CD4-positive, CD25-positive, alpha-beta regulatory T cell (primary cell): ENCODE measurements at regions not wholly inside any gene's neighbourhood (a gene's known extent, or its start where the extent isn't known, plus 50 kb on each side); places are given as distances from the start of the nearest gene placed in this dataset.
"Not testable (repeated sequence)": the region's sequence is repeated elsewhere in the genome, so short reads cannot be mapped to it uniquely, and the experiment has no call there.

Experiments used
- ATAC-seq, 2 donors: fragments of 150-1000 bp; cut with Tn5 transposase; one replicate each; pipeline ENCODE4 v1.10.0; 2021; ENCODE audit warnings: low read depth in 2 of 2, moderate number of reproducible peaks in 2 of 2, moderate library complexity in 1 of 2
- DNase-seq, 3 donors: peaks; one replicate each; pipeline versions ENCODE4 v3.0.0 to v3.0.0-alpha.2; 2012 to 2022; ENCODE audit warnings: mixed read lengths in 1 of 3
- H3K27ac ChIP-seq: one replicate; pipeline ENCODE4 v1.7.0; 2013; ENCODE audit warnings: mild to moderate bottlenecking, low read length; ENCODE audit not compliant: insufficient read depth, poor library complexity, severe bottlenecking
- H3K27me3 ChIP-seq: one replicate; pipeline ENCODE4 v1.7.0; 2013; ENCODE audit warnings: low read length; ENCODE audit not compliant: control insufficient read depth, insufficient read depth
- H3K36me3 ChIP-seq: one replicate; pipeline ENCODE4 v1.7.0; 2013; ENCODE audit warnings: mild to moderate bottlenecking, low read length, moderate library complexity; ENCODE audit not compliant: control insufficient read depth, insufficient read depth
- H3K4me1 ChIP-seq: 2 replicates; pipeline ENCODE4 v1.7.0; 2013; ENCODE audit warnings: mild to moderate bottlenecking, low read length; ENCODE audit not compliant: insufficient read depth, control insufficient read depth, poor library complexity, severe bottlenecking
- H3K4me3 ChIP-seq: one replicate; pipeline ENCODE4 v1.7.0; 2013; ENCODE audit warnings: low read depth, mild to moderate bottlenecking, low read length, moderate library complexity
- H3K9me3 ChIP-seq, 2 experiments: 1 replicate in 1 of 2; 2 replicates in 1 of 2; pipeline ENCODE4 v1.7.0; 2013; ENCODE audit warnings: low read length in 2 of 2, mild to moderate bottlenecking in 1 of 2, moderate library complexity in 1 of 2; ENCODE audit not compliant: control insufficient read depth in 2 of 2
- H3K27ac Mint-ChIP-seq, 3 donors: one replicate each; pipeline ENCODE4 v1.8.0; 2020 to 2022; ENCODE audit warnings: mild to moderate bottlenecking in 3 of 3, mixed read lengths in 3 of 3, moderate library complexity in 2 of 3
- H3K27me3 Mint-ChIP-seq: one replicate; pipeline ENCODE4 v1.8.0; 2022; ENCODE audit warnings: mild to moderate bottlenecking, mixed read lengths
- H3K36me3 Mint-ChIP-seq: one replicate; pipeline ENCODE4 v1.8.0; 2020; ENCODE audit warnings: mixed read lengths
- H3K4me1 Mint-ChIP-seq, 4 donors: one replicate each; pipeline ENCODE4 v1.8.0; 2020 to 2022; ENCODE audit warnings: mixed read lengths in 4 of 4, mild to moderate bottlenecking in 1 of 4
- H3K4me3 Mint-ChIP-seq, 4 donors: one replicate each; pipeline ENCODE4 v1.8.0; 2020 to 2022; ENCODE audit warnings: mild to moderate bottlenecking in 4 of 4, mixed read lengths in 4 of 4, moderate library complexity in 3 of 4
- H3K9me3 Mint-ChIP-seq, 7 donors: one replicate each; pipeline ENCODE4 v1.8.0; 2020 to 2022; ENCODE audit warnings: mixed read lengths in 7 of 7, mild to moderate bottlenecking in 3 of 7, moderate library complexity in 2 of 7

DNA sequence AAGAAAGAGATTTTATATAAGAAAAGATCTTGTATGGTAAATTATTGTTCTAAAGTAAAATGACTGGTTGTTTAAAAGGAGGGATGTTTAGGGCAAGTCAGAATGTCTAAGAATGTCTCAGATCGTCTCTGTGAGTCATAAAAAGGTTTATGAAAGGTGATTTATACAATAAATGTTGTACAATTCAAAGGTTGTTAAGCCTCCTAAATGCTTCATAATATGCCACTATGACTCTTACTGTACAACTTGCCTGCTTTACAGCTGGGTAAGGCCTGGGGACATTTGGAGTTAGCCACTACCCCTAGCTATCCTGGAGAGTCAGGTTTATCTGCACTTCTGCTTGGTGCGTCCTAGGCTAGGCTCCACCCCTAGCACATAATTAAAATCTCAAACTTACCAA is 927.4 kb downstream of the FSCB start:
- no peaks in the 10 kb centered on the region for H3K36me3 ChIP-seq
- H3K4me3 Mint-ChIP-seq: no peak overlapping the region
- no peak overlapping the region for H3K4me3 ChIP-seq
- no peak overlapping the region for H3K27ac Mint-ChIP-seq
- H3K4me1 ChIP-seq: no peaks in the 10 kb centered on the region
- H3K9me3 Mint-ChIP-seq: peaks cover 3 to 19% (median 9%) of the 10 kb centered on the region in 7 donors
- no peak for ATAC-seq
- no peaks in the 10 kb centered on the region for H3K27me3 Mint-ChIP-seq
- no peak overlapping the region for H3K27ac ChIP-seq
- no peak for DNase-seq
- H3K27me3 ChIP-seq: no peaks in the 10 kb centered on the region
- H3K36me3 Mint-ChIP-seq: no peaks in the 10 kb centered on the region
- H3K9me3 ChIP-seq: peaks cover 7 to 8% of the 10 kb centered on the region in 2 experiments
- H3K4me1 Mint-ChIP-seq: no peaks in the 10 kb centered on the region

DNA sequence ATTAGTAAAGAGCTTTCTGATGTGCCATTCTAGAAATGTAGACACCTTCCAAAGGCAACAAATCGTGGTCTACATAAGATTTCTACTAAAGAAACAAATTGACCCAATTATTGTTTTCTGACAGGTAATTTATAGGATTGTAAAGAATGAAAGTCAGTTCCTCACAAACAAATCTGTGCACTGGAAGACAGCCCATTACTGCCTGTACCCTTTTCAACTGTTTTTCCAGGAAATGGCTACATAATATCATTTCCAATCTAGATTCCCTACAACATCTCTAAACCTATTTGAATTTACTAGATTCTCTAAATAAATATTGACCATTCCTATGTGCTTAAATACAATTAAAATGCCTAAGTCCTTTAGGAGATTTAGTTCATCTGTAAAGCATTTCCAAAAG is 939.1 kb downstream of the FSCB start:
- Histone ChIP-seq H3K9me3 (peaks cover 0 to 4% of the 10 kb centered on the region in 2 experiments), H3K27me3 (no peaks in the 10 kb centered on the region), H3K4me1 (no peaks in the 10 kb centered on the region), H3K27ac (no peak overlapping the region), H3K36me3 (no peaks in the 10 kb centered on the region), H3K4me3 (no peak overlapping the region)
- Mint-ChIP-seq H3K9me3 (peaks cover 0 to 8% (median 5%) of the 10 kb centered on the region in 7 donors), H3K27ac (no peak overlapping the region), H3K36me3 (no peaks in the 10 kb centered on the region), H3K4me1 (no peaks in the 10 kb centered on the region), H3K4me3 (no peak overlapping the region), H3K27me3 (no peaks in the 10 kb centered on the region)
- no peak for ATAC-seq
- no peak for DNase-seq

DNA sequence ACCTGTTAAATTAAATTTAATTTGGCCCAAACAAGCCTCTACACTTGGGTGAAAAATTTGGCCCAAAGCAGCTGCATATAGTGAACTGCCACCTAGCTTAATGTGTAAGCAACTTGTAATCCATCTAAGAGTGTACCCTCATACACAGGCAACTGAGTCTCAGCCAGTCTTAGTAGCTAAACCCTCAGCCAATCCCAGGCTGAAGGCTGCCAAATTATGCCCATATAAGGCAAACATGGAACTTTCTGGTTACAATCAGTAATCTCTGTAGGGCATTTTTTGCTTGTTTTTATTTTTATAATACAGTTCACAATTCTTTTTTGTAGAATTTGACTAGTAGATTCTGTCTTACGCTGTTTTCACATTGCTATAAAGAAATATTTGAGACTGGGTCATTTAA is 958.7 kb downstream of the FSCB start:
- H3K9me3 Mint-ChIP-seq: peaks cover 0 to 4% (median 0%) of the 10 kb centered on the region in 7 donors
- H3K36me3 ChIP-seq: no peaks in the 10 kb centered on the region
- H3K4me1 Mint-ChIP-seq: no peaks in the 10 kb centered on the region
- DNase-seq (no peak), ATAC-seq (no peak)
- H3K4me1 ChIP-seq: no peaks in the 10 kb centered on the region
- H3K4me3 Mint-ChIP-seq: no peak overlapping the region
- no peaks in the 10 kb centered on the region for H3K9me3 ChIP-seq
- H3K4me3 ChIP-seq: no peak overlapping the region
- H3K27me3 ChIP-seq: no peaks in the 10 kb centered on the region
- H3K27ac ChIP-seq: no peak overlapping the region
- H3K36me3 Mint-ChIP-seq: no peaks in the 10 kb centered on the region
- no peaks in the 10 kb centered on the region for H3K27me3 Mint-ChIP-seq
- H3K27ac Mint-ChIP-seq: no peak overlapping the region

DNA sequence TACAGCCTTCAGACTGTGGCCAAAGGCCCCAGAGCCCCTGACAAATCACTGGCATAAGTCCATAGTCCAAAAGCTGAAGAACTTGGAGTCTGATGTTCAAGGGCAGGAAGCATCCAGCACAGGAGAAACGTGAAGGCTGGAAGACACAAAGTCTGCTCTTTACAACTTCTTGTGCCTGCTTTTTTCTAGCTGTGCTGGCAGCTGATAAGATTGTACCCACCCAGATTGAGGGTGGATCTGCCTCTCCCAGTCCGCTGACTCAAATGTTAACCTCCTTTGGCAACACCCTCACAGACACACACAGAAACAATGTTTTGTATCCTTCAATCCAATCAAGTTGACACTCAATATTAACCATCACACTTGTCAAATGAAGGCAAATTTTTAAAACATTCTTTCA is 959.5 kb downstream of the FSCB start:
- H3K4me1 Mint-ChIP-seq, H3K9me3 Mint-ChIP-seq, H3K27me3 Mint-ChIP-seq, H3K27me3 ChIP-seq, H3K4me1 ChIP-seq, H3K36me3 Mint-ChIP-seq, H3K9me3 ChIP-seq, H3K4me3 ChIP-seq, H3K36me3 ChIP-seq, H3K27ac ChIP-seq, ATAC-seq, DNase-seq, H3K27ac Mint-ChIP-seq, H3K4me3 Mint-ChIP-seq: not testable (repeated sequence)

DNA sequence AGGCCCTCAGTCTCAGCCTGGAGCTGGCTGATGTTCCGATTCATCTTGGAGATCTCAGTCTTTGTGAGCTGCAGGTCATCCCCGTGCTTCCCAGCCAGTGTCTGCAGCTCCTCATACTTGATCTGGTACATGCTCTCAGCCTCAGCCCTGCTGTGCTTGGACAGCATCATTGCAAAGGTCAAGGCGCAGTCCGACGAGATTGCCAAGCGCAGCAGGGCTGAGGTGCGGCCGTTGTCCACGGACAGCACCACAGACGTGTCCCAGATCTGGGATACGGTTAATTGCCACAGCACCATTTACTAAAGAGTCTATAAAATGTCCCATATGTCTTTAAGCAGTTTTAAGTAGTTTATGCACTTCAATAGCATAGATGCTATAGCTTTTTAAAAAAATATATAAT is 965.7 kb downstream of the FSCB start:
- no peaks in the 10 kb centered on the region for H3K27me3 Mint-ChIP-seq
- no peak overlapping the region for H3K4me3 Mint-ChIP-seq
- H3K4me3 ChIP-seq: no peak overlapping the region
- H3K4me1 ChIP-seq: no peaks in the 10 kb centered on the region
- DNase-seq: no peak
- no peaks in the 10 kb centered on the region for H3K27me3 ChIP-seq
- H3K4me1 Mint-ChIP-seq: no peaks in the 10 kb centered on the region
- H3K36me3 Mint-ChIP-seq: no peaks in the 10 kb centered on the region
- peaks cover 0 to 17% (median 9%) of the 10 kb centered on the region in 7 donors for H3K9me3 Mint-ChIP-seq
- H3K36me3 ChIP-seq: no peaks in the 10 kb centered on the region
- H3K9me3 ChIP-seq: peaks cover 0 to 11% of the 10 kb centered on the region in 2 experiments
- H3K27ac Mint-ChIP-seq: no peak overlapping the region
- no peak overlapping the region for H3K27ac ChIP-seq
- no peak for ATAC-seq

DNA sequence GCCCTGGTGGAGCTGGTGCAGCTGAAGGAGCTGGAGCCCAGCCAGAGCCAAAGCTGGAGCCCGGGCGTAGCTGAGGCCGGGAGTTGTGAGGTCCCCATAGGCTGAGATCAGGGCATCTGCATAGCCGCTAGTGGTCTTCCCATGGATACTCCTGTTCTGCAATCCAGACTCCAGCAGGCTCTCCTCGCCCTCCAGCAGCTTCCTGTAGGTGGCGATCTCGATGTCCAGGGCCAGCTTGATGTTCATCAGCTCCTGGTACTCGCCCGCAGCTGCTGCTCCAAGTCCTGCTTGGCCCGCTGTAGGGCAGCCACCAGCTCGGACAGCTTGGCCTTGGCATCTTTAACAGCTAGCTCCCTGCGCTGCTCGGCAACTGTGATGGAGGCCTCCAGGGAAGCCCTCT is 966.1 kb downstream of the FSCB start:
- Histone ChIP-seq H3K36me3 (no peaks in the 10 kb centered on the region), H3K27ac (no peak overlapping the region), H3K4me3 (no peak overlapping the region), H3K4me1 (no peaks in the 10 kb centered on the region), H3K9me3 (peaks cover 0 to 11% of the 10 kb centered on the region in 2 experiments), H3K27me3 (no peaks in the 10 kb centered on the region)
- peaks cover 0 to 17% (median 10%) of the 10 kb centered on the region in 7 donors for H3K9me3 Mint-ChIP-seq
- DNase-seq (no peak), ATAC-seq (no peak)
- H3K27ac Mint-ChIP-seq: no peak overlapping the region
- no peaks in the 10 kb centered on the region for H3K4me1 Mint-ChIP-seq
- no peaks in the 10 kb centered on the region for H3K36me3 Mint-ChIP-seq
- H3K27me3 Mint-ChIP-seq: no peaks in the 10 kb centered on the region
- H3K4me3 Mint-ChIP-seq: no peak overlapping the region

DNA sequence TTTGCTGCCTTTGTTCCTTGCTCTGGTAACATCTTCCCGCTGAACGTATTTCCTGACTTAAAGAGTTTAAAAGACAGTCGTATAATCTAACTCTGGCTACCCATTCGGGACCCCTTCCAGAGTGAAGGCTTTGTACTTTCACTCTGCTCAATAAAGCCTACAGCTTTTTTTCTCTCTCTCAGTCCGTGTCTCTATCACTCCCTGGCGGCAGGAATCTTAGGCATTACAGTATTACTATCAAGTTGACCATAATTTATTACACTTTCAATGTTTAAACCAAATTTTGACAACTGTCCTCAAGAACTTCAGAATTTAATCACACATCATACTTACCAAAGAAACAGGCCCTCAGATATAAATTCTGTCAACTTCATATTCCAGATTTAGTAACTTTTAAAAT is 967.9 kb downstream of the FSCB start:
- H3K27ac Mint-ChIP-seq: no peak overlapping the region
- no peaks in the 10 kb centered on the region for H3K36me3 Mint-ChIP-seq
- Histone ChIP-seq H3K9me3 (peaks cover 0 to 21% of the 10 kb centered on the region in 2 experiments), H3K36me3 (no peaks in the 10 kb centered on the region), H3K27ac (no peak overlapping the region), H3K4me1 (no peaks in the 10 kb centered on the region), H3K27me3 (no peaks in the 10 kb centered on the region), H3K4me3 (no peak overlapping the region)
- H3K4me3 Mint-ChIP-seq: no peak overlapping the region
- ATAC-seq (no peak), DNase-seq (no peak)
- H3K9me3 Mint-ChIP-seq: peaks cover 5 to 25% (median 10%) of the 10 kb centered on the region in 7 donors
- H3K27me3 Mint-ChIP-seq: no peaks in the 10 kb centered on the region
- no peaks in the 10 kb centered on the region for H3K4me1 Mint-ChIP-seq

DNA sequence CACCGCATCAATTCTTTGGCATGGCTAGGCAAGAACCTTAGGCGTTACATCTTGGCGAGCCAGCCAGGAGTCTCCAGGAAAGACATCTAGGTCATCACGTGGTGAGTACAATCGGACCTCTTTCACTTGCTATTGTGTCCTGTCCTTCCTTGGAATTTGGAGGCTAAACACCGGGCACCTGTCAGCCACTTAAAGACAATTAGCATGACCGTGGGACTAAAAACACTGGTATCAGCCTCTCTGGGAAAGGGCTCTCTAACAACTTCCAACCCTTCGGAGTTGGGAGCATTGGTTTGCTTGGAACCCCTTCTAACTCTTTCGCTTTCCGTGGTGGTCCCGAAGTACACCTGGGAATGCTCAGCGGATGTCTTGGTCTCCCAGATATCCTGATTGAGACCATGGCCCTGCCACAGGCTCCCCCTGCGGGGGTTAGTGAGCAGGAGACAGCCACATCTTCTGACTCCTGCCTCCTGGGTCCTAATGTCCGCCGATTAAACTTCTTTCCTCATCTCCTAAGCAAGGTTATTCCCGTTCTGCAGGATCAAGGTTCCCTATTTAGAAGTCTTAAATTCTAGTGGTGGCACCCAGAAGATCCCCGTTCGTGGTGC is 971.7 kb downstream of the FSCB start:
- H3K27me3 ChIP-seq: no peaks in the 10 kb centered on the region
- no peak for ATAC-seq
- peaks cover 0 to 21% of the 10 kb centered on the region in 2 experiments for H3K9me3 ChIP-seq
- H3K4me1 ChIP-seq: no peaks in the 10 kb centered on the region
- Mint-ChIP-seq H3K4me1 (no peaks in the 10 kb centered on the region), H3K9me3 (peaks cover 3 to 35% (median 8%) of the 10 kb centered on the region in 7 donors), H3K4me3 (no peak overlapping the region), H3K27me3 (no peaks in the 10 kb centered on the region), H3K27ac (no peak overlapping the region), H3K36me3 (no peaks in the 10 kb centered on the region)
- no peak overlapping the region for H3K4me3 ChIP-seq
- DNase-seq: no peak
- no peaks in the 10 kb centered on the region for H3K36me3 ChIP-seq
- H3K27ac ChIP-seq: no peak overlapping the region
